ENCODE measurements at regions not wholly inside any gene's neighbourhood (a gene's known extent, or its start where the extent isn't known, plus 50 kb on each side); places are given as distances from the start of the nearest gene placed in this dataset.

GRCh38 chr1:175865041-175865766 is 121.8 kb upstream of the TNR start:
- no peak for DNase-seq (ENCODE audit: low spot score)

GRCh38 chr1:175864625-175865024 is 121.2 kb upstream of the TNR start:
- no peak for DNase-seq (ENCODE audit: low spot score)

- no peak for DNase-seq (ENCODE audit: low spot score)
Observed at GRCh38 chr1:175864183-175864582, 120.8 kb upstream of the TNR start.

- no peak for DNase-seq (ENCODE audit: low spot score)
Observed at GRCh38 chr1:175863299-175864050, 120.1 kb upstream of the TNR start.

GRCh38 chr1:175862408-175862807 is 119.0 kb upstream of the TNR start:
- DNase-seq (ENCODE audit: low spot score), result no peak

- no peak for DNase-seq (ENCODE audit: low spot score)
Observed at GRCh38 chr1:175861626-175862367, 118.4 kb upstream of the TNR start.

- DNase-seq (ENCODE audit: low spot score), result no peak
Observed at GRCh38 chr1:175857756-175858155, 114.4 kb upstream of the TNR start.

- no peak for DNase-seq (ENCODE audit: low spot score)
Observed at GRCh38 chr1:175853681-175854080, 110.3 kb upstream of the TNR start.

GRCh38 chr1:175851749-175852148 is 108.4 kb upstream of the TNR start:
- DNase-seq (ENCODE audit: low spot score), result no peak

GRCh38 chr1:175848329-175848728 is 104.9 kb upstream of the TNR start:
- DNase-seq (ENCODE audit: low spot score), result no peak

GRCh38 chr1:175845985-175846384 is 102.6 kb upstream of the TNR start:
- no peak for DNase-seq (ENCODE audit: low spot score)

GRCh38 chr1:175845338-175845737 is 101.9 kb upstream of the TNR start:
- DNase-seq (ENCODE audit: low spot score), result peak; percentile 5

GRCh38 chr1:175844877-175845276 is 101.5 kb upstream of the TNR start:
- no peak for DNase-seq (ENCODE audit: low spot score)

GRCh38 chr1:175842550-175842949 is 99.2 kb upstream of the TNR start:
- DNase-seq (ENCODE audit: low spot score), result no peak

- no peak for DNase-seq (ENCODE audit: low spot score)
Observed at GRCh38 chr1:175841738-175842187, 98.4 kb upstream of the TNR start.

- DNase-seq (ENCODE audit: low spot score), result no peak
Observed at GRCh38 chr1:175840787-175841186, 97.4 kb upstream of the TNR start.

- no peak for DNase-seq (ENCODE audit: low spot score)
Observed at GRCh38 chr1:175839779-175840669, 96.6 kb upstream of the TNR start.

- DNase-seq (ENCODE audit: low spot score), result no peak
Observed at GRCh38 chr1:175834597-175834996, 91.2 kb upstream of the TNR start.

GRCh38 chr1:175833951-175834350 is 90.6 kb upstream of the TNR start:
- no peak for DNase-seq (ENCODE audit: low spot score)

- no peak for DNase-seq (ENCODE audit: low spot score)
Observed at GRCh38 chr1:175833502-175833901, 90.1 kb upstream of the TNR start.

GRCh38 chr1:175830500-175830899 is 87.1 kb upstream of the TNR start:
- no peak for DNase-seq (ENCODE audit: low spot score)

GRCh38 chr1:175829845-175830244 is 86.5 kb upstream of the TNR start:
- DNase-seq (ENCODE audit: low spot score), result no peak
